OCI-LY3 (cell line): ENCODE measurements at regions not wholly inside any gene's neighbourhood (a gene's known extent, or its start where the extent isn't known, plus 50 kb on each side); places are given as distances from the start of the nearest gene placed in this dataset.
"Not testable (repeated sequence)": the region's sequence is repeated elsewhere in the genome, so short reads cannot be mapped to it uniquely, and the experiment has no call there.

Source experiments
- CTCF ChIP-seq: fragments of 200-600, 300-600 bp; sonication (generic); IDR thresholded peaks from 2 replicates; pipeline ENCODE4 v1.5.1; 2014; ENCODE audit warnings: antibody characterized with exemption, low read length, low read depth
- EZH2phosphoT487 ChIP-seq: fragments of 200-600 bp; shearing (Covaris generic); IDR thresholded peaks from 2 replicates; pipeline ENCODE4 v1.6.1; 2018; ENCODE audit warnings: antibody characterized with exemption, mixed run types, low read depth

- not testable (repeated sequence) for TF ChIP-seq EZH2phosphoT487, CTCF
Observed at GRCh38 chr18:14361346-14361745, 182.1 kb downstream of the POTEC start.
